NB4 (cell line): ENCODE measurements at regions not wholly inside any gene's neighbourhood (a gene's known extent, or its start where the extent isn't known, plus 50 kb on each side); places are given as distances from the start of the nearest gene placed in this dataset.

Source experiments
- CTCF ChIP-seq: IDR thresholded peaks from one replicate; pipeline ENCODE4 v1.5.1; 2012; ENCODE audit warnings: low read depth, low read length
- MYC ChIP-seq: IDR thresholded peaks from 2 replicates; pipeline ENCODE4 v1.6.1; 2011; ENCODE audit warnings: low read depth, low read length
- POLR2A ChIP-seq: IDR thresholded peaks from 2 replicates; pipeline ENCODE4 v1.6.1; 2011; ENCODE audit warnings: mild to moderate bottlenecking; ENCODE audit not compliant: insufficient read length; ENCODE audit errors: extremely low read depth
- TF ChIP-seq, protein P1 (sequence below): IDR thresholded peaks from 2 replicates; pipeline ENCODE4 v1.6.1; 2011; ENCODE audit warnings: low read depth, low read length

DNA sequence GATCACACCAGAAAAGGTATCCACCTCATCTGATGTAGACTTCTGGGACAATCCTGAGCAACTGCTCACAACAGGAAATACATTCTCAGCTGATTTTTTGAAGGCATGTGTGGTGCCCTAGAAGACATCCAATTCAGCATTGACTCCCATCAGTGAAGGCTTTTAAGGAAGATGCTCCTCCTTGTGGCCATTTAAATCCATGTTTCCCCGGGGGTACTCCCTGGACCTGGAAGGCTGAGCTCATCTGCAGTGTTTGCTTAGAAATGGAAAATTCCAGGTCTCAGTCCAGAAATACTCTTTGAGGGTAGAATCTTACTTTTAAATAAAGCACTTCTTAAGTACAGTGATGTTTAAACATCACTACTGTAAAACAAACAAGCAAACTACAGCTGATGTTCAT lies 195.5 kb upstream of the PDE10A start:
- TF ChIP-seq CTCF (no peak), POLR2A (no peak), MYC (no peak)
- TF ChIP-seq, protein P1, sequence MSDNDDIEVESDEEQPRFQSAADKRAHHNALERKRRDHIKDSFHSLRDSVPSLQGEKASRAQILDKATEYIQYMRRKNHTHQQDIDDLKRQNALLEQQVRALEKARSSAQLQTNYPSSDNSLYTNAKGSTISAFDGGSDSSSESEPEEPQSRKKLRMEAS = no peak
